ENCODE measurements at regions not wholly inside any gene's neighbourhood (a gene's known extent, or its start where the extent isn't known, plus 50 kb on each side); places are given as distances from the start of the nearest gene placed in this dataset.
A peak's percentile ranks its signal among the peaks of the same experiment; 100 is the strongest.

DNA sequence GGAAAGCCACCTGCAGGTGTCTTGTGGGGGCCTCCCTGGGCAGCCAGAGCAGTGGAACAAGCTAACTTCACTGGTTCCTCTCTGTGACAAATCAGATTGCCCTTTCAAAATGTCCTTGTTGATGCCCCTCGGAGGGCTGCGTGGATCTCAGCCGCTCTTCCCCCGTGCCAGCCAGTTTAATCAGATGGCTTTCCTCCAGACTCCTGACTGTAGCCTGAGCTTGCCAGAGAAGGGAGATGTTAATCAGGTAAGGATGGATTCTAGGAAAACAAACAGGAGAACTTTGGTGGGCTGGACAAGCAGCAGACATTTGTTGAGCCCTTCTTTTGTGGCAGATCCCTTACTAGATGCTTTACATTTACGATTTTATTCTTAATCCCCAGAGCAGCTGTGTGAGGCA is 88.2 kb downstream of the DMRTA2 start:
- no peak overlapping the region for H3K4me2 ChIP-seq (ENCODE audit: low read length)
- H3K27me3 Mint-ChIP-seq (ENCODE audit: low read depth, unreplicated experiment), result peaks cover 57% of the 10 kb centered on the region
- no peak overlapping the region for H3K4me3 Mint-ChIP-seq (ENCODE audit: unreplicated experiment)
- no peaks in the 10 kb centered on the region for H3K4me1 ChIP-seq (ENCODE audit: insufficient read depth, low read length)
- no peaks in the 10 kb centered on the region for H3K9me3 ChIP-seq (ENCODE audit: insufficient read depth, low read depth, low read length)
- no peak for TF ChIP-seq EZH2 (IDR thresholded peaks at IDR 0.05; ENCODE audit: insufficient read depth, low read length)
- TF ChIP-seq, protein P1, sequence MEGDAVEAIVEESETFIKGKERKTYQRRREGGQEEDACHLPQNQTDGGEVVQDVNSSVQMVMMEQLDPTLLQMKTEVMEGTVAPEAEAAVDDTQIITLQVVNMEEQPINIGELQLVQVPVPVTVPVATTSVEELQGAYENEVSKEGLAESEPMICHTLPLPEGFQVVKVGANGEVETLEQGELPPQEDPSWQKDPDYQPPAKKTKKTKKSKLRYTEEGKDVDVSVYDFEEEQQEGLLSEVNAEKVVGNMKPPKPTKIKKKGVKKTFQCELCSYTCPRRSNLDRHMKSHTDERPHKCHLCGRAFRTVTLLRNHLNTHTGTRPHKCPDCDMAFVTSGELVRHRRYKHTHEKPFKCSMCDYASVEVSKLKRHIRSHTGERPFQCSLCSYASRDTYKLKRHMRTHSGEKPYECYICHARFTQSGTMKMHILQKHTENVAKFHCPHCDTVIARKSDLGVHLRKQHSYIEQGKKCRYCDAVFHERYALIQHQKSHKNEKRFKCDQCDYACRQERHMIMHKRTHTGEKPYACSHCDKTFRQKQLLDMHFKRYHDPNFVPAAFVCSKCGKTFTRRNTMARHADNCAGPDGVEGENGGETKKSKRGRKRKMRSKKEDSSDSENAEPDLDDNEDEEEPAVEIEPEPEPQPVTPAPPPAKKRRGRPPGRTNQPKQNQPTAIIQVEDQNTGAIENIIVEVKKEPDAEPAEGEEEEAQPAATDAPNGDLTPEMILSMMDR (IDR thresholded peaks at IDR 0.05; ENCODE audit: insufficient read depth, low read depth, low read length), result no peak
- H3K27me3 ChIP-seq (ENCODE audit: insufficient read depth, low read length), result peaks cover 13% of the 10 kb centered on the region
- no peaks in the 10 kb centered on the region for H3K9me3 Mint-ChIP-seq (ENCODE audit: unreplicated experiment)
- H3K27ac Mint-ChIP-seq (ENCODE audit: unreplicated experiment), result no peak overlapping the region
- no peak overlapping the region for H3K27ac ChIP-seq (ENCODE audit: low read depth, low read length)
- DNase-seq (ENCODE audit: low read depth) (no peak), FAIRE-seq (no peak)
- H3K4me3 ChIP-seq (ENCODE audit: insufficient read depth, low read depth, low read length), result no peak overlapping the region
- no peaks in the 10 kb centered on the region for H3K79me2 ChIP-seq (ENCODE audit: insufficient read depth, low read length)
- no peaks in the 10 kb centered on the region for H4K20me1 ChIP-seq (ENCODE audit: insufficient read depth, low read length)
- no peaks in the 10 kb centered on the region for H3K36me3 ChIP-seq (ENCODE audit: insufficient read depth, low read length)
- no peaks in the 10 kb centered on the region for H3K4me1 Mint-ChIP-seq (ENCODE audit: low read depth, unreplicated experiment)
- H3K9ac ChIP-seq (ENCODE audit: low read length), result no peak overlapping the region
- H2AFZ ChIP-seq (ENCODE audit: low read depth, low read length), result no peak overlapping the region
- no peaks in the 10 kb centered on the region for H3K36me3 Mint-ChIP-seq (ENCODE audit: low read depth, unreplicated experiment)

DNA sequence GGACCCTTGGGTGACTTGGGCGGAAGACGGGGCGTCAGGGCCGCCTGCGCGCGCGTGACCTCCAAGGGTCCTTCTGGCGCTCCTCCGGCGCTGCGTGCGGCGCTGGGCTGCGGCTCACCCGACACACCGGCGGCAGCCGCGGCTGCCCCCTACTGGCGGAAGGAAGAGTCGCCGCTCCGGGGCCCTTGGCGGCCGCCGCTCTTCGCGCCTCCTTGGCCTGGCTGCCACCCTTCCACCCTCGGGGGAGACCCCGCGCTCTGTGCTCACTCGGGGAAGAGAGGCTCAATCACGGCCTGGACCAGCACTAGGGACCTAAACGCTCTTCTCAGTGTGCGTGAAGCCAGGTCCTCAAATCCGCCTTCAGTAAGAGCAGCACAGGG is 89.7 kb downstream of the DMRTA2 start:
- FAIRE-seq (no peak), DNase-seq (ENCODE audit: low read depth) (no peak)
- Histone ChIP-seq H3K4me1 (ENCODE audit: insufficient read depth, low read length) (no peaks in the 10 kb centered on the region), H3K79me2 (ENCODE audit: insufficient read depth, low read length) (no peaks in the 10 kb centered on the region), H3K4me3 (ENCODE audit: insufficient read depth, low read depth, low read length) (peak overlapping the region; percentile 49), H3K9me3 (ENCODE audit: insufficient read depth, low read depth, low read length) (no peaks in the 10 kb centered on the region), H3K27ac (ENCODE audit: low read depth, low read length) (no peak overlapping the region), H4K20me1 (ENCODE audit: insufficient read depth, low read length) (no peaks in the 10 kb centered on the region), H3K4me2 (ENCODE audit: low read length) (peak overlapping the region; percentile 96), H3K9ac (ENCODE audit: low read length) (peak overlapping the region; percentile 57), H3K36me3 (ENCODE audit: insufficient read depth, low read length) (no peaks in the 10 kb centered on the region), H2AFZ (ENCODE audit: low read depth, low read length) (peak overlapping the region; percentile 96), H3K27me3 (ENCODE audit: insufficient read depth, low read length) (peaks cover 13% of the 10 kb centered on the region)
- Mint-ChIP-seq H3K36me3 (ENCODE audit: low read depth, unreplicated experiment) (no peaks in the 10 kb centered on the region), H3K27me3 (ENCODE audit: low read depth, unreplicated experiment) (peaks cover 67% of the 10 kb centered on the region), H3K9me3 (ENCODE audit: unreplicated experiment) (no peaks in the 10 kb centered on the region), H3K4me1 (ENCODE audit: low read depth, unreplicated experiment) (no peaks in the 10 kb centered on the region), H3K4me3 (ENCODE audit: unreplicated experiment) (peak overlapping the region; percentile 78), H3K27ac (ENCODE audit: unreplicated experiment) (no peak overlapping the region)
- TF ChIP-seq, protein P1 (IDR thresholded peaks at IDR 0.05; ENCODE audit: insufficient read depth, low read depth, low read length), result peak; percentile 40
- TF ChIP-seq EZH2 (IDR thresholded peaks at IDR 0.05; ENCODE audit: insufficient read depth, low read length), result no peak

DNA sequence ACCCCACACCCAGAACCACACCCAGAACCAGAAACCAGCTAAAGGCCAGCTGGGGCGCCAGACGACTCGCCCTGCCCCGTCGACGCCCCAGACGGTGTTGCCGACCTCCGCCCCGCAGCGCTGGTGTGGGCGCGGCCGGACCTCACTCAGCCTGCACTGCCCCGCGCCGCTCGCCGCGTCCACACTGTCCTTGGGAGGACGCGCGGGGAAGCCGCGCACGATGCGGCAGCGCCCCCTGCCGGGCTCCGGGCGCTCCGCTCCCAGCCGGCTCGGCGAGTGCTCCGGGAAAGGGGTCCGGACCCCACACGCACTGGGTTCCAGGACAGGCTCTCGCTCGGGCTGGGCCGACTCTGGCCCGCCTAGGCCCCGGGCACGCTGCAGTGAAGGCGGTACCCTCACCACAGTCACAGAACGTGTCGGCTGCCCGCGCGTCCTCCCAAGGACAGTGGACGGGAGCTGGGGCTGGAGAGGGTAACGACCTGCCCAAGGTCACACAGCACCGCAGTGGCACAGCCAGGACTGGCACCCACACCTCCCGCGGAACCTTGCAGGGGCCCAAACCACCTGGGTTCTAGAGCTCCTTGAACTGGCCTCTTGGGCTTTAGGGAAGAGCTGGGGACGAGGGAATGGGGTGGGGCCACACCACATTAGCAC is 90.2 kb downstream of the DMRTA2 start:
- Mint-ChIP-seq H3K27ac (ENCODE audit: unreplicated experiment) (no peak overlapping the region), H3K9me3 (ENCODE audit: unreplicated experiment) (no peaks in the 10 kb centered on the region), H3K36me3 (ENCODE audit: low read depth, unreplicated experiment) (no peaks in the 10 kb centered on the region), H3K4me3 (ENCODE audit: unreplicated experiment) (peak overlapping the region; percentile 74), H3K27me3 (ENCODE audit: low read depth, unreplicated experiment) (peaks cover 65% of the 10 kb centered on the region), H3K4me1 (ENCODE audit: low read depth, unreplicated experiment) (no peaks in the 10 kb centered on the region)
- H2AFZ ChIP-seq (ENCODE audit: low read depth, low read length), result peak overlapping the region; percentile 96
- H3K79me2 ChIP-seq (ENCODE audit: insufficient read depth, low read length), result no peaks in the 10 kb centered on the region
- H3K36me3 ChIP-seq (ENCODE audit: insufficient read depth, low read length), result no peaks in the 10 kb centered on the region
- TF ChIP-seq, protein P1 (IDR thresholded peaks at IDR 0.05; ENCODE audit: insufficient read depth, low read depth, low read length), result peak; percentile 43
- TF ChIP-seq EZH2 (IDR thresholded peaks at IDR 0.05; ENCODE audit: insufficient read depth, low read length), result no peak
- H3K27ac ChIP-seq (ENCODE audit: low read depth, low read length), result no peak overlapping the region
- DNase-seq (ENCODE audit: low read depth), result no peak
- peak overlapping the region; percentile 49 for H3K4me3 ChIP-seq (ENCODE audit: insufficient read depth, low read depth, low read length)
- no peaks in the 10 kb centered on the region for H3K4me1 ChIP-seq (ENCODE audit: insufficient read depth, low read length)
- H4K20me1 ChIP-seq (ENCODE audit: insufficient read depth, low read length), result no peaks in the 10 kb centered on the region
- no peak for FAIRE-seq
- peak overlapping the region; percentile 96 for H3K4me2 ChIP-seq (ENCODE audit: low read length)
- H3K9ac ChIP-seq (ENCODE audit: low read length), result peak overlapping the region; percentile 57
- H3K9me3 ChIP-seq (ENCODE audit: insufficient read depth, low read depth, low read length), result no peaks in the 10 kb centered on the region
- peaks cover 13% of the 10 kb centered on the region for H3K27me3 ChIP-seq (ENCODE audit: insufficient read depth, low read length)

Measured in astrocyte (in vitro differentiated cells and primary cell).